A549 (cell line): ENCODE measurements at regions not wholly inside any gene's neighbourhood (a gene's known extent, or its start where the extent isn't known, plus 50 kb on each side); places are given as distances from the start of the nearest gene placed in this dataset.

Experiments used
- ATAC-seq, 2 experiments: fragments of 200-7000 bp in 1 of 2; fragments of >200 bp in 1 of 2; cut with Nextera tagmentation in 1 of 2; cut with Tn5 transposase in 1 of 2; 3 replicates each; pipeline versions ENCODE4 v1.8.0 to v1.9.1; 2018 to 2020; ENCODE audit warnings: mild to moderate bottlenecking in 1 of 2, moderate library complexity in 1 of 2
- CTCF ChIA-PET: fragments of 300-600 bp; sonication (Branson Sonifier 250); formaldehyde crosslinking; extraction: SDS; loops from one replicate; lab custom pipeline; 2021; ENCODE audit warnings: antibody characterized with exemption, inconsistent platforms; lab: Yijun Ruan, JAX
- POLR2A ChIA-PET: fragments of 350-600 bp; formaldehyde crosslinking; extraction: SDS; loops from one replicate; lab custom pipeline; 2021; ENCODE audit warnings: antibody characterized with exemption, inconsistent platforms; lab: Yijun Ruan, JAX
- DNase-seq, 2 experiments: peaks; one replicate each; pipeline versions ENCODE4 v3.0.0 to v3.0.0-alpha.2; 2011 to 2016; ENCODE audit warnings: low read depth in 1 of 2, low spot score in 1 of 2
- FAIRE-seq: peaks from 2 replicates; lab custom pipeline; 2011; peaks lifted over from hg19 to GRCh38; lab: Jason Lieb, UNC
- H3K27ac ChIP-seq, 2 experiments: fragments of >200 bp; sonication (Bioruptor Twin); formaldehyde crosslinking; 3 replicates each; pipeline ENCODE4 v1.5.1; 2016 to 2017
- H3K4me1 ChIP-seq: fragments of >200 bp; sonication (Bioruptor Twin); formaldehyde crosslinking; 3 replicates; pipeline ENCODE4 v1.6.1; 2016
- H3K4me2 ChIP-seq: fragments of >200 bp; sonication (Bioruptor Twin); formaldehyde crosslinking; 3 replicates; pipeline ENCODE4 v1.6.1; 2016
- H3K4me3 ChIP-seq: fragments of >200 bp; sonication (Bioruptor Twin); formaldehyde crosslinking; 3 replicates; pipeline ENCODE4 v1.5.1; 2016
- H3K9me3 ChIP-seq: fragments of >200 bp; sonication (Bioruptor Twin); formaldehyde crosslinking; 3 replicates; pipeline ENCODE4 v1.6.1; 2016
- BHLHE40 ChIP-seq: IDR thresholded peaks from 2 replicates; pipeline ENCODE4 v1.6.1; 2012; ENCODE audit warnings: low read depth, low read length, inconsistent platforms
- CBX8 ChIP-seq: fragments of 200-600 bp; sonication (generic); IDR thresholded peaks from 2 replicates; pipeline ENCODE4 v1.6.1; 2016
- CEBPB ChIP-seq, 2 experiments: fragments of >200 bp in 1 of 2; sonication (Bioruptor Twin) in 1 of 2; formaldehyde crosslinking in 1 of 2; IDR thresholded peaks; 2 replicates each; pipeline ENCODE4 v1.6.1; 2012 to 2016
- EHMT2 ChIP-seq: fragments of 200-600 bp; sonication (generic); IDR thresholded peaks from 2 replicates; pipeline ENCODE4 v1.6.1; 2016; ENCODE audit warnings: antibody characterized with exemption, low read depth, mild to moderate bottlenecking, moderate library complexity
- FOSB ChIP-seq: fragments of 250-450 bp; sonication (Bioruptor Pico); IDR thresholded peaks from 2 replicates; pipeline ENCODE4 v1.5.0; 2020; ENCODE audit warnings: mild to moderate bottlenecking, moderate library complexity
- FOXS1 ChIP-seq: fragments of 250-450 bp; sonication (Bioruptor Pico); IDR thresholded peaks from 2 replicates; pipeline ENCODE4 v1.5.0; 2020; ENCODE audit warnings: mild to moderate bottlenecking, moderate library complexity
- HEYL ChIP-seq: fragments of 250-450 bp; sonication (Bioruptor Pico); IDR thresholded peaks from 2 replicates; pipeline ENCODE4 v1.8.0; 2021; ENCODE audit warnings: mild to moderate bottlenecking, moderate library complexity
- HOXB13 ChIP-seq: fragments of 250-450 bp; sonication (Bioruptor Pico); IDR thresholded peaks from 2 replicates; pipeline ENCODE4 v1.5.0; 2020; ENCODE audit warnings: low read depth, mild to moderate bottlenecking, moderate library complexity
- HOXB5 ChIP-seq: fragments of 250-450 bp; sonication (Bioruptor Pico); IDR thresholded peaks from 2 replicates; pipeline ENCODE4 v1.5.0; 2020; ENCODE audit warnings: mild to moderate bottlenecking, moderate library complexity
- MAFK ChIP-seq: fragments of 450-650 bp; IDR thresholded peaks from 2 replicates; pipeline ENCODE4 v1.6.1; 2014; ENCODE audit not compliant: partially characterized antibody
- NPAS2 ChIP-seq: fragments of 250-450 bp; sonication (Bioruptor Pico); IDR thresholded peaks from 2 replicates; pipeline ENCODE4 v1.8.0; 2022; ENCODE audit warnings: mild to moderate bottlenecking, moderate library complexity, borderline replicate concordance
- PHF8 ChIP-seq: fragments of 200-600 bp; sonication (generic); IDR thresholded peaks from 2 replicates; pipeline ENCODE4 v1.6.1; 2016; ENCODE audit warnings: low read depth, mild to moderate bottlenecking, antibody characterized with exemption, moderate library complexity, borderline replicate concordance
- RARB ChIP-seq: fragments of 250-450 bp; sonication (Bioruptor Pico); IDR thresholded peaks from 2 replicates; pipeline ENCODE4 v1.8.0; 2021; ENCODE audit warnings: mild to moderate bottlenecking, moderate library complexity
- RCOR1 ChIP-seq: fragments of 150-350 bp; IDR thresholded peaks from 2 replicates; pipeline ENCODE4 v1.6.1; 2014; ENCODE audit warnings: antibody characterized with exemption, low read length, low read depth
- RFX5 ChIP-seq: fragments of 450-650 bp; IDR thresholded peaks from 2 replicates; pipeline ENCODE4 v1.7.1; 2014; ENCODE audit warnings: antibody characterized with exemption, mild to moderate bottlenecking, moderate library complexity
- RNF2 ChIP-seq: fragments of 200-600 bp; sonication (generic); IDR thresholded peaks from 2 replicates; pipeline ENCODE4 v1.6.1; 2016; ENCODE audit warnings: low read depth, mild to moderate bottlenecking, antibody characterized with exemption, moderate library complexity, borderline replicate concordance
- ZC3H11A ChIP-seq: fragments of 450-650 bp; IDR thresholded peaks from 2 replicates; pipeline ENCODE4 v1.6.1; 2014; ENCODE audit warnings: antibody characterized with exemption, mild to moderate bottlenecking
- ZSCAN20 ChIP-seq: fragments of 250-450 bp; sonication (Bioruptor Pico); IDR thresholded peaks from 2 replicates; pipeline ENCODE4 v1.8.0; 2022; ENCODE audit warnings: mild to moderate bottlenecking, moderate library complexity
- WGBS: methylation state at CpG from one replicate; pipeline ENCODE4 v1.1.6; 2017; ENCODE audit errors: missing lambda C conversion rate; 5-methylcytosine and 5-hydroxymethylcytosine counted together
- TF ChIP-seq, protein P1 (sequence below): IDR thresholded peaks from 2 replicates; pipeline ENCODE4 v1.6.1; 2012
- TF ChIP-seq, protein P2 (sequence below): fragments of >200 bp; sonication (Bioruptor Twin); formaldehyde crosslinking; IDR thresholded peaks from 3 replicates; pipeline ENCODE4 v1.6.1; 2016
- TF ChIP-seq, protein P3 (sequence below): IDR thresholded peaks from 2 replicates; pipeline ENCODE4 v1.6.1; 2012; ENCODE audit warnings: low read depth, borderline replicate concordance
- TF ChIP-seq, protein P4 (sequence below): fragments of >200 bp; sonication (Bioruptor Twin); formaldehyde crosslinking; IDR thresholded peaks from 2 replicates; pipeline ENCODE4 v1.6.1; 2016
- TF ChIP-seq, protein P5 (sequence below): fragments of 200-600 bp; sonication (generic); IDR thresholded peaks from 2 replicates; pipeline ENCODE4 v1.6.1; 2016; ENCODE audit warnings: antibody characterized with exemption, mild to moderate bottlenecking, moderate library complexity
- TF ChIP-seq, protein P6 (sequence below): fragments of 450-650 bp; IDR thresholded peaks from 2 replicates; pipeline ENCODE4 v1.6.1; 2014; ENCODE audit warnings: antibody characterized with exemption

DNA sequence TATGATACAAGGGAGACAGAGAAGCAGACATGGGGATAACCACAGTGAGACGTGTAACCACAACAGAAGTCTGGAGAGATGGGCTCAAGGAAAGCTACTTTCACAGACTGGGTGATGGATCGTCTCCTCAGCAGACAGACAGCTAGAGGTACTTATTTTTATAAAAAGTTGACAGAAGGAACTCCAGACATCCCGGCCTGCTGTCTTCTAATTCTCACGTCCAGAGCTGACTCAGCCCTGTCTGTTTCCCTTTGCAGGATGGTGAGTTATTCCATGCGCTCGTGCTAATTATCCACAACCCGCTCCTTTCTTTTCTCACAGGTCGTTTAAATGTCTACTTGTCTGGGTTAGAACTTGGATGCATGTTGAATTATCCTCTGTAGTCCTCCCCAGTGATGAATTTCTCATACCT, 304.5 kb downstream of the CWC27 start:
- ChIA-PET POLR2A (no interaction called here), CTCF (interaction anchor here (0.8 to 1.2 kb wide), 2 partner anchors 13 to 114 kb away, joined by 3 read pairs; no protein-coding TSS in a partner anchor)
- ATAC-seq (no peak), DNase-seq (no peak), FAIRE-seq (no peak)
- no peak overlapping the region for H3K4me3 ChIP-seq
- TF ChIP-seq FOXS1 (CRISPR knock-in tag): no peak
- TF ChIP-seq HOXB13: no peak
- no peak for TF ChIP-seq NPAS2 (CRISPR knock-in tag)
- no peak for TF ChIP-seq CEBPB (IDR thresholded peaks at IDR 0.05)
- TF ChIP-seq PHF8: no peak
- TF ChIP-seq BHLHE40: no peak
- TF ChIP-seq EHMT2: no peak
- no peak for TF ChIP-seq HEYL (CRISPR knock-in tag)
- no peak for TF ChIP-seq ZC3H11A
- TF ChIP-seq, protein P1, sequence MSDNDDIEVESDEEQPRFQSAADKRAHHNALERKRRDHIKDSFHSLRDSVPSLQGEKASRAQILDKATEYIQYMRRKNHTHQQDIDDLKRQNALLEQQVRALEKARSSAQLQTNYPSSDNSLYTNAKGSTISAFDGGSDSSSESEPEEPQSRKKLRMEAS: no peak
- TF ChIP-seq, protein P2, sequence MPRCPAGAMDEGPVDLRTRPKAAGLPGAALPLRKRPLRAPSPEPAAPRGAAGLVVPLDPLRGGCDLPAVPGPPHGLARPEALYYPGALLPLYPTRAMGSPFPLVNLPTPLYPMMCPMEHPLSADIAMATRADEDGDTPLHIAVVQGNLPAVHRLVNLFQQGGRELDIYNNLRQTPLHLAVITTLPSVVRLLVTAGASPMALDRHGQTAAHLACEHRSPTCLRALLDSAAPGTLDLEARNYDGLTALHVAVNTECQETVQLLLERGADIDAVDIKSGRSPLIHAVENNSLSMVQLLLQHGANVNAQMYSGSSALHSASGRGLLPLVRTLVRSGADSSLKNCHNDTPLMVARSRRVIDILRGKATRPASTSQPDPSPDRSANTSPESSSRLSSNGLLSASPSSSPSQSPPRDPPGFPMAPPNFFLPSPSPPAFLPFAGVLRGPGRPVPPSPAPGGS: no peak
- no peak for TF ChIP-seq RNF2
- TF ChIP-seq, protein P3, sequence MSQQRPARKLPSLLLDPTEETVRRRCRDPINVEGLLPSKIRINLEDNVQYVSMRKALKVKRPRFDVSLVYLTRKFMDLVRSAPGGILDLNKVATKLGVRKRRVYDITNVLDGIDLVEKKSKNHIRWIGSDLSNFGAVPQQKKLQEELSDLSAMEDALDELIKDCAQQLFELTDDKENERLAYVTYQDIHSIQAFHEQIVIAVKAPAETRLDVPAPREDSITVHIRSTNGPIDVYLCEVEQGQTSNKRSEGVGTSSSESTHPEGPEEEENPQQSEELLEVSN: no peak
- TF ChIP-seq, protein P4, sequence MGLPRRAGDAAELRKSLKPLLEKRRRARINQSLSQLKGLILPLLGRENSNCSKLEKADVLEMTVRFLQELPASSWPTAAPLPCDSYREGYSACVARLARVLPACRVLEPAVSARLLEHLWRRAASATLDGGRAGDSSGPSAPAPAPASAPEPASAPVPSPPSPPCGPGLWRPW: no peak
- TF ChIP-seq FOSB (CRISPR knock-in tag): no peak
- TF ChIP-seq RARB: no peak
- no peak overlapping the region for H3K27ac ChIP-seq
- no peak overlapping the region for H3K4me2 ChIP-seq
- WGBS: 55% methylated on average over 8 of the region's 8 CpGs
- H3K9me3 ChIP-seq: no peaks in the 10 kb centered on the region
- no peaks in the 10 kb centered on the region for H3K4me1 ChIP-seq

DNA sequence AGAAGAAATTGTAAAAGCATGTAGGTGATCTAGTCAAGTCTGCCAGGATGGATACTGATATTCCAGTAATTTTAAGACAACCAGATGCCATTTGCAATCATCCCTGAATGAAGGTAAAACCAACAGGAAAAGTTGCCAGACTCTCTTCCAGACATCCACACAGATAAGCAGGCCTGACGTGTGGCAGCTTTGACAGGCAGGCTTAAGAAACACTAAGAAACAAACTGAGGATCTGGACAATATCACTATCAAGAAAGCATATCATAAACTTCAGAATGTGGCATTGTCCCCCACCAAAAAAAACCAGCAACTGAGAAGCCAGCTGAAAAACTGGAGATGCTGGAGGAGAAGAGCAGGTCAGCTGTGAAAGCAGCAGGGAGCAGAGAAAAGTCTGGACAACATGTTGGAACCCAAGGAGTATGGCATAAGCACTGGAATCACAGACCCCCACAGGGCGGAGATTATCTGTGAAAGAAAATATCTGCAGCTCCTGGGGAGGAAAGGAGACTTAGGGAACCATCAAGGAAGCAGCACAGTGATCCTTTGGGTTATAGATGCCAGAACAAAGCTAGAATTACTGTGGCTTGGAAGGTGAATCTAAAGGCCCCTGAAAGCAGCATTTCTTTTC, 307.0 kb downstream of the CWC27 start:
- no peak for DNase-seq
- WGBS: 60% methylated on average over 2 of the region's 2 CpGs
- FAIRE-seq: no peak
- H3K4me3 ChIP-seq: no peak overlapping the region
- H3K4me2 ChIP-seq: no peak overlapping the region
- ChIA-PET CTCF (no interaction called here), POLR2A (no interaction called here)
- H3K4me1 ChIP-seq: no peaks in the 10 kb centered on the region
- H3K27ac ChIP-seq: no peak overlapping the region
- TF ChIP-seq CEBPB (IDR thresholded peaks at IDR 0.05) (no peak), ZSCAN20 (CRISPR knock-in tag) (no peak), RARB (no peak), RFX5 (no peak), HOXB13 (no peak), ZC3H11A (no peak), RCOR1 (no peak), MAFK (no peak), RNF2 (no peak), CBX8 (no peak), HOXB5 (CRISPR knock-in tag) (no peak), FOXS1 (CRISPR knock-in tag) (no peak)
- TF ChIP-seq, protein P1: no peak
- TF ChIP-seq, protein P5, sequence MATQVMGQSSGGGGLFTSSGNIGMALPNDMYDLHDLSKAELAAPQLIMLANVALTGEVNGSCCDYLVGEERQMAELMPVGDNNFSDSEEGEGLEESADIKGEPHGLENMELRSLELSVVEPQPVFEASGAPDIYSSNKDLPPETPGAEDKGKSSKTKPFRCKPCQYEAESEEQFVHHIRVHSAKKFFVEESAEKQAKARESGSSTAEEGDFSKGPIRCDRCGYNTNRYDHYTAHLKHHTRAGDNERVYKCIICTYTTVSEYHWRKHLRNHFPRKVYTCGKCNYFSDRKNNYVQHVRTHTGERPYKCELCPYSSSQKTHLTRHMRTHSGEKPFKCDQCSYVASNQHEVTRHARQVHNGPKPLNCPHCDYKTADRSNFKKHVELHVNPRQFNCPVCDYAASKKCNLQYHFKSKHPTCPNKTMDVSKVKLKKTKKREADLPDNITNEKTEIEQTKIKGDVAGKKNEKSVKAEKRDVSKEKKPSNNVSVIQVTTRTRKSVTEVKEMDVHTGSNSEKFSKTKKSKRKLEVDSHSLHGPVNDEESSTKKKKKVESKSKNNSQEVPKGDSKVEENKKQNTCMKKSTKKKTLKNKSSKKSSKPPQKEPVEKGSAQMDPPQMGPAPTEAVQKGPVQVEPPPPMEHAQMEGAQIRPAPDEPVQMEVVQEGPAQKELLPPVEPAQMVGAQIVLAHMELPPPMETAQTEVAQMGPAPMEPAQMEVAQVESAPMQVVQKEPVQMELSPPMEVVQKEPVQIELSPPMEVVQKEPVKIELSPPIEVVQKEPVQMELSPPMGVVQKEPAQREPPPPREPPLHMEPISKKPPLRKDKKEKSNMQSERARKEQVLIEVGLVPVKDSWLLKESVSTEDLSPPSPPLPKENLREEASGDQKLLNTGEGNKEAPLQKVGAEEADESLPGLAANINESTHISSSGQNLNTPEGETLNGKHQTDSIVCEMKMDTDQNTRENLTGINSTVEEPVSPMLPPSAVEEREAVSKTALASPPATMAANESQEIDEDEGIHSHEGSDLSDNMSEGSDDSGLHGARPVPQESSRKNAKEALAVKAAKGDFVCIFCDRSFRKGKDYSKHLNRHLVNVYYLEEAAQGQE: no peak
- TF ChIP-seq, protein P6, sequence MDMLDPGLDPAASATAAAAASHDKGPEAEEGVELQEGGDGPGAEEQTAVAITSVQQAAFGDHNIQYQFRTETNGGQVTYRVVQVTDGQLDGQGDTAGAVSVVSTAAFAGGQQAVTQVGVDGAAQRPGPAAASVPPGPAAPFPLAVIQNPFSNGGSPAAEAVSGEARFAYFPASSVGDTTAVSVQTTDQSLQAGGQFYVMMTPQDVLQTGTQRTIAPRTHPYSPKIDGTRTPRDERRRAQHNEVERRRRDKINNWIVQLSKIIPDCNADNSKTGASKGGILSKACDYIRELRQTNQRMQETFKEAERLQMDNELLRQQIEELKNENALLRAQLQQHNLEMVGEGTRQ: no peak
- no peaks in the 10 kb centered on the region for H3K9me3 ChIP-seq
- no peak for ATAC-seq
